ENCODE measurements at regions not wholly inside any gene's neighbourhood (a gene's known extent, or its start where the extent isn't known, plus 50 kb on each side); places are given as distances from the start of the nearest gene placed in this dataset.

GRCh38 chr4:122015203-122015602, 63.3 kb upstream of the TRPC3 start:
- TF ChIP-seq POLR2A (IDR thresholded peaks at IDR 0.05) (no peak), POLR2AphosphoS5 (IDR thresholded peaks at IDR 0.05) (no peak)
- TF ChIP-seq, protein P1, sequence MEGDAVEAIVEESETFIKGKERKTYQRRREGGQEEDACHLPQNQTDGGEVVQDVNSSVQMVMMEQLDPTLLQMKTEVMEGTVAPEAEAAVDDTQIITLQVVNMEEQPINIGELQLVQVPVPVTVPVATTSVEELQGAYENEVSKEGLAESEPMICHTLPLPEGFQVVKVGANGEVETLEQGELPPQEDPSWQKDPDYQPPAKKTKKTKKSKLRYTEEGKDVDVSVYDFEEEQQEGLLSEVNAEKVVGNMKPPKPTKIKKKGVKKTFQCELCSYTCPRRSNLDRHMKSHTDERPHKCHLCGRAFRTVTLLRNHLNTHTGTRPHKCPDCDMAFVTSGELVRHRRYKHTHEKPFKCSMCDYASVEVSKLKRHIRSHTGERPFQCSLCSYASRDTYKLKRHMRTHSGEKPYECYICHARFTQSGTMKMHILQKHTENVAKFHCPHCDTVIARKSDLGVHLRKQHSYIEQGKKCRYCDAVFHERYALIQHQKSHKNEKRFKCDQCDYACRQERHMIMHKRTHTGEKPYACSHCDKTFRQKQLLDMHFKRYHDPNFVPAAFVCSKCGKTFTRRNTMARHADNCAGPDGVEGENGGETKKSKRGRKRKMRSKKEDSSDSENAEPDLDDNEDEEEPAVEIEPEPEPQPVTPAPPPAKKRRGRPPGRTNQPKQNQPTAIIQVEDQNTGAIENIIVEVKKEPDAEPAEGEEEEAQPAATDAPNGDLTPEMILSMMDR (IDR thresholded peaks at IDR 0.05 in 8 of 11, conservative IDR thresholded peaks at IDR 0.05 in 3 of 11) = no peak
- H3K4me3 ChIP-seq = no peak overlapping the region
- H3K27me3 ChIP-seq (replicated peaks in 1 of 7) = no peaks in the 10 kb centered on the region
- DNase-seq = no peak
- H3K36me3 ChIP-seq = no peaks in the 10 kb centered on the region
- no peak overlapping the region for H3K27ac ChIP-seq
- WGBS, 5 donors = 88 to 94% (median 90%) methylated on average over 3 of the region's 3 CpGs
- no peaks in the 10 kb centered on the region for H3K4me1 ChIP-seq
- intact Hi-C loops (cut with DNase I; ENCODE audit: low total_unique reads) = no loop called here
- H3K9me3 ChIP-seq = peaks cover 0 to 8% (median 0%) of the 10 kb centered on the region in 8 donors

DNA sequence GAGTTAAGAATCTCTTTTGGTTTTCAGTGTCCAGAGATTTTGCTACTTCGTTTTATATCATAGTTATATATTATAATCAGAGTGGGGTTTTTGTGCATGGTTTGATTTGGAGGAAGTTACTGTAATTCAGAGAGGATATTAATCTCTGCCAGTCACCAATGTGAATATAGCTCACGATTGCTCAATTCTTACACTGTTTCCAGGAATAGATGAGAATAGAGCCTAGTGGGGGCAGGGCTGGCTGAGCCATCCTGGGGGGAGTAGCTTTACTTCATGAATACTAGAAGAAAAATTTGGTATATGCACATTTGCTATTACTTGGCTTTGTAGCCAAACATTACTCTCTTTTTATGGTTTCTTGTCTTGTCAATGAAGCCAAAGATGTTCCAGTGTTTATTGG, 60.9 kb upstream of the TRPC3 start:
- WGBS, 5 donors = 18 to 47% (median 22%) methylated on average over 2 of the region's 2 CpGs
- intact Hi-C loops (cut with DNase I; ENCODE audit: low total_unique reads) = no loop called here

GRCh38 chr4:122010610-122011009, 58.8 kb upstream of the TRPC3 start:
- no peak for DNase-seq
- Histone ChIP-seq H3K4me1 (no peaks in the 10 kb centered on the region), H3K36me3 (no peaks in the 10 kb centered on the region), H3K27me3 (replicated peaks in 1 of 7) (no peaks in the 10 kb centered on the region), H3K9me3 (no peaks in the 10 kb centered on the region), H3K4me3 (no peak overlapping the region), H3K27ac (no peak overlapping the region)
- no peak for TF ChIP-seq POLR2AphosphoS5 (IDR thresholded peaks at IDR 0.05)
- TF ChIP-seq POLR2A (IDR thresholded peaks at IDR 0.05) = no peak
- TF ChIP-seq, protein P1 (IDR thresholded peaks at IDR 0.05 in 8 of 11, conservative IDR thresholded peaks at IDR 0.05 in 3 of 11) = no peak
- WGBS, 5 donors = 76 to 87% (median 80%) methylated on average over 3 of the region's 3 CpGs
- intact Hi-C loops (cut with DNase I; ENCODE audit: low total_unique reads) = no loop called here

More for the DNA sequence above, 60.9 kb upstream of the TRPC3 start:
- Histone ChIP-seq H3K27me3 (replicated peaks in 1 of 7) (no peaks in the 10 kb centered on the region), H3K27ac (no peak overlapping the region), H3K4me3 (no peak overlapping the region), H3K4me1 (no peaks in the 10 kb centered on the region), H3K36me3 (no peaks in the 10 kb centered on the region), H3K9me3 (no peaks in the 10 kb centered on the region)
- DNase-seq = no peak
- TF ChIP-seq POLR2AphosphoS5 (IDR thresholded peaks at IDR 0.05) = no peak
- TF ChIP-seq, protein P1 (IDR thresholded peaks at IDR 0.05 in 8 of 11, conservative IDR thresholded peaks at IDR 0.05 in 3 of 11) = no peak
- TF ChIP-seq POLR2A (IDR thresholded peaks at IDR 0.05) = no peak

GRCh38 chr4:122009524-122009923, 57.7 kb upstream of the TRPC3 start:
- no peak overlapping the region for H3K27ac ChIP-seq
- H3K4me1 ChIP-seq = no peaks in the 10 kb centered on the region
- TF ChIP-seq, protein P1 (IDR thresholded peaks at IDR 0.05 in 8 of 11, conservative IDR thresholded peaks at IDR 0.05 in 3 of 11) = no peak
- TF ChIP-seq POLR2AphosphoS5 (IDR thresholded peaks at IDR 0.05) (no peak), POLR2A (IDR thresholded peaks at IDR 0.05) (no peak)
- H3K9me3 ChIP-seq = no peaks in the 10 kb centered on the region
- H3K36me3 ChIP-seq = no peaks in the 10 kb centered on the region
- no peak overlapping the region for H3K4me3 ChIP-seq
- 34 to 72% (median 57%) methylated on average over 2 of the region's 2 CpGs for WGBS, 5 donors
- DNase-seq = no peak
- intact Hi-C loops (cut with DNase I; ENCODE audit: low total_unique reads) = loop anchor here (10.0 kb wide), 1 partner anchor 105 kb away; no protein-coding TSS in a partner anchor
- no peaks in the 10 kb centered on the region for H3K27me3 ChIP-seq (replicated peaks in 1 of 7)

Measured in spleen (tissue), 11 donors.